ENCODE measurements at regions not wholly inside any gene's neighbourhood (a gene's known extent, or its start where the extent isn't known, plus 50 kb on each side); places are given as distances from the start of the nearest gene placed in this dataset.

GRCh38 chr12:39157696-39158342 lies 252.4 kb upstream of the CPNE8 start:
- Histone ChIP-seq H4K8ac (replicated peaks; ENCODE audit: insufficient read length, low read depth, low read length) (no peak overlapping the region), H3K79me1 (ENCODE audit: insufficient read depth, low read depth, low read length, poor library complexity, severe bottlenecking) (no peaks in the 10 kb centered on the region), H2BK12ac (ENCODE audit: insufficient read length, low read depth, low read length) (no peak overlapping the region), H2AFZ (ENCODE audit: low read length) (no peak overlapping the region), H2BK15ac (ENCODE audit: low read depth, low read length) (no peak overlapping the region), H3K18ac (ENCODE audit: insufficient read length, low read depth, low read length) (no peak overlapping the region), H2AK5ac (ENCODE audit: insufficient read length, low read length) (no peak overlapping the region), H4K20me1 (ENCODE audit: control insufficient read depth, insufficient read depth, insufficient read length) (no peaks in the 10 kb centered on the region), H3K79me2 (ENCODE audit: insufficient read depth, low read length) (no peaks in the 10 kb centered on the region), H3K9me3 (ENCODE audit: control insufficient read depth, low read depth, low read length) (no peaks in the 10 kb centered on the region), H2BK120ac (ENCODE audit: low read depth, low read length, poor library complexity, severe bottlenecking) (no peak overlapping the region), H3T11ph (ENCODE audit: low read length) (no peak overlapping the region), H2BK5ac (ENCODE audit: insufficient read length, low read length) (no peak overlapping the region), H4K91ac (ENCODE audit: insufficient read length, low read depth, low read length) (no peak overlapping the region), H3K56ac (ENCODE audit: insufficient read length, low read depth, low read length) (no peak overlapping the region), H3K23me2 (ENCODE audit: insufficient read length, low read depth, low read length, poor library complexity, severe bottlenecking) (no peaks in the 10 kb centered on the region), H2BK20ac (ENCODE audit: low read depth, low read length, poor library complexity, severe bottlenecking) (no peak overlapping the region), H3K4me2 (ENCODE audit: insufficient read depth, insufficient read length, low read length) (no peak overlapping the region), H3K9ac (ENCODE audit: extremely low read depth, insufficient read length, low read length) (no peak overlapping the region), H3K14ac (ENCODE audit: insufficient read depth, low read length) (no peak overlapping the region), H4K5ac (ENCODE audit: insufficient read length, low read depth, low read length) (no peak overlapping the region), H3K27ac (ENCODE audit: insufficient read length, low read depth, low read length) (no peak overlapping the region), H3K4me1 (ENCODE audit: insufficient read depth, low read length) (no peaks in the 10 kb centered on the region), H3K23ac (ENCODE audit: insufficient read length, low read depth, low read length) (no peak overlapping the region), H3K27me3 (ENCODE audit: insufficient read depth, low read length) (no peaks in the 10 kb centered on the region), H3K4ac (ENCODE audit: low read depth, low read length) (no peak overlapping the region)
- Mint-ChIP-seq H3K9me3 (no peaks in the 10 kb centered on the region; a peak in 1 of 5 replicates), H3K4me1 (0 out of 4 replicates have a peak, but pooled peaks cover 0 to 5% of the 10 kb centered on the region in 2 experiments), H3K36me3 (ENCODE audit: insufficient read depth in 1 of 3, low read depth in 3 of 3) (no peaks in the 10 kb centered on the region), H3K27ac (no peak overlapping the region; a peak in 1 of 7 replicates), H3K27me3 (ENCODE audit: low read depth) (no peaks in the 10 kb centered on the region), H3K4me3 (no peak overlapping the region)
- 100% methylated on average over 1 of the region's 5 CpGs for WGBS (ENCODE audit: extremely low coverage, insufficient read length, low lambda C conversion rate)
- TF ChIP-seq CTCF (conservative IDR thresholded peaks at IDR 0.05), result no peak
- DNase-seq, result no peak

Measured in H9 (cell line).